K562 (cell line): ENCODE measurements at regions not wholly inside any gene's neighbourhood (a gene's known extent, or its start where the extent isn't known, plus 50 kb on each side); places are given as distances from the start of the nearest gene placed in this dataset.

Experiments used
- C11orf30 ChIP-seq: fragments of 450-650 bp; IDR thresholded peaks from 2 replicates; pipeline ENCODE4 v1.6.1; 2016; ENCODE audit warnings: low read depth, mild to moderate bottlenecking
- CTCF ChIP-seq, 3 experiments: IDR thresholded peaks in 2 of 3; conservative IDR thresholded peaks in 1 of 3; 2 replicates each; pipeline ENCODE4 v1.5.1; 2011 to 2012; ENCODE audit warnings: low read length in 3 of 3, mild to moderate bottlenecking in 3 of 3, control low read depth in 2 of 3, improper control_type of control experiment in 1 of 3, inconsistent platforms in 1 of 3, low read depth in 1 of 3, mixed read lengths in 1 of 3, moderate library complexity in 1 of 3; ENCODE audit not compliant: insufficient read depth in 2 of 3
- GATA2 ChIP-seq: sonication (generic); formaldehyde crosslinking; IDR thresholded peaks from 2 replicates; pipeline ENCODE4 v1.4.0; 2020; ENCODE audit warnings: mild to moderate bottlenecking, missing genetic modification reagents
- HDGF ChIP-seq: fragments of 450-650 bp; IDR thresholded peaks from 2 replicates; pipeline ENCODE4 v1.6.1; 2016
- HIVEP1 ChIP-seq: fragments of 250-450 bp; sonication (Bioruptor Pico); IDR thresholded peaks from 2 replicates; pipeline ENCODE4 v1.4.0; 2020; ENCODE audit warnings: mild to moderate bottlenecking
- LARP7 ChIP-seq: fragments of 450-650 bp; IDR thresholded peaks from 2 replicates; pipeline ENCODE4 v1.6.1; 2016
- NRF1 ChIP-seq, 2 experiments: fragments of 450-650 bp; IDR thresholded peaks in 1 of 2; conservative IDR thresholded peaks in 1 of 2; 2 replicates each; pipeline ENCODE4 v1.6.1; 2014; ENCODE audit warnings: mild to moderate bottlenecking in 2 of 2
- RAD51 ChIP-seq: fragments of 450-650 bp; IDR thresholded peaks from 2 replicates; pipeline ENCODE4 v1.7.1; 2016; ENCODE audit warnings: low read depth, mild to moderate bottlenecking, borderline replicate concordance
- SP1 ChIP-seq: sonication (generic); formaldehyde crosslinking; IDR thresholded peaks from 2 replicates; pipeline ENCODE4 v1.8.1; 2022; ENCODE audit warnings: mild to moderate bottlenecking, missing genetic modification reagents
- TAF15 ChIP-seq: fragments of 200-400 bp; formaldehyde crosslinking; IDR thresholded peaks from 2 replicates; pipeline ENCODE4 v1.6.1; 2017; ENCODE audit warnings: mild to moderate bottlenecking, low read depth, low read length, moderate library complexity
- ZBTB2 ChIP-seq: fragments of 450-650 bp; IDR thresholded peaks from 2 replicates; pipeline ENCODE4 v1.6.1; 2016; ENCODE audit warnings: antibody characterized with exemption
- ZNF699 ChIP-seq: fragments of 250-450 bp; sonication (Bioruptor Pico); IDR thresholded peaks from 2 replicates; pipeline ENCODE4 v1.8.0; 2021; ENCODE audit warnings: mild to moderate bottlenecking, moderate library complexity; ENCODE audit not compliant: insufficient replicate concordance
- TF ChIP-seq, protein P1 (sequence below): fragments of 250-450 bp; sonication (Bioruptor Pico); IDR thresholded peaks from 2 replicates; pipeline ENCODE4 v1.5.0; 2021
- TF ChIP-seq, protein P2 (sequence below): fragments of 250-450 bp; sonication (Bioruptor Pico); IDR thresholded peaks from 2 replicates; pipeline ENCODE4 v1.4.0; 2020; ENCODE audit warnings: borderline replicate concordance

GRCh38 chr6:22141241-22141745 lies 155.5 kb downstream of the PRL start:
- no peak for TF ChIP-seq GATA2 (CRISPR knock-in tag)
- TF ChIP-seq TAF15, result no peak
- no peak for TF ChIP-seq HIVEP1 (CRISPR knock-in tag)
- TF ChIP-seq CTCF (IDR thresholded peaks at IDR 0.05 in 2 of 3, conservative IDR thresholded peaks at IDR 0.05 in 1 of 3; ENCODE audit: insufficient read depth in 2 of 3, low read depth in 1 of 3, low read length in 3 of 3), result no peak
- no peak for TF ChIP-seq ZNF699 (CRISPR knock-in tag)
- TF ChIP-seq ZBTB2, result no peak
- no peak for TF ChIP-seq RAD51
- TF ChIP-seq LARP7, result no peak
- TF ChIP-seq C11orf30, result no peak
- TF ChIP-seq, protein P1, sequence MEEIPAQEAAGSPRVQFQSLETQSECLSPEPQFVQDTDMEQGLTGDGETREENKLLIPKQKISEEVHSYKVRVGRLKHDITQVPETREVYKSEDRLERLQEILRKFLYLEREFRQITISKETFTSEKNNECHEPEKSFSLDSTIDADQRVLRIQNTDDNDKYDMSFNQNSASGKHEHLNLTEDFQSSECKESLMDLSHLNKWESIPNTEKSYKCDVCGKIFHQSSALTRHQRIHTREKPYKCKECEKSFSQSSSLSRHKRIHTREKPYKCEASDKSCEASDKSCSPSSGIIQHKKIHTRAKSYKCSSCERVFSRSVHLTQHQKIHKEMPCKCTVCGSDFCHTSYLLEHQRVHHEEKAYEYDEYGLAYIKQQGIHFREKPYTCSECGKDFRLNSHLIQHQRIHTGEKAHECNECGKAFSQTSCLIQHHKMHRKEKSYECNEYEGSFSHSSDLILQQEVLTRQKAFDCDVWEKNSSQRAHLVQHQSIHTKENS, result no peak
- TF ChIP-seq SP1, result no peak
- no peak for TF ChIP-seq NRF1 (conservative IDR thresholded peaks at IDR 0.05 in 1 of 2, IDR thresholded peaks at IDR 0.05 in 1 of 2)
- TF ChIP-seq, protein P2, sequence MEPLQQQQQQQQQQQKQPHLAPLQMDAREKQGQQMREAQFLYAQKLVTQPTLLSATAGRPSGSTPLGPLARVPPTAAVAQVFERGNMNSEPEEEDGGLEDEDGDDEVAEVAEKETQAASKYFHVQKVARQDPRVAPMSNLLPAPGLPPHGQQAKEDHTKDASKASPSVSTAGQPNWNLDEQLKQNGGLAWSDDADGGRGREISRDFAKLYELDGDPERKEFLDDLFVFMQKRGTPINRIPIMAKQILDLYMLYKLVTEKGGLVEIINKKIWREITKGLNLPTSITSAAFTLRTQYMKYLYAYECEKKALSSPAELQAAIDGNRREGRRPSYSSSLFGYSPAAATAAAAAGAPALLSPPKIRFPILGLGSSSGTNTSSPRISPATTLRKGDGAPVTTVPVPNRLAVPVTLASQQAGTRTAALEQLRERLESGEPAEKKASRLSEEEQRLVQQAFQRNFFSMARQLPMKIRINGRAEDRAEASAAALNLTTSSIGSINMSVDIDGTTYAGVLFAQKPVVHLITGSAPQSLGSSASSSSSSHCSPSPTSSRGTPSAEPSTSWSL (CRISPR knock-in tag), result no peak
- no peak for TF ChIP-seq HDGF
